Mesothelial cell of epicardium (in vitro differentiated cells): ENCODE measurements at regions not wholly inside any gene's neighbourhood (a gene's known extent, or its start where the extent isn't known, plus 50 kb on each side); places are given as distances from the start of the nearest gene placed in this dataset.
"Not testable (repeated sequence)": the region's sequence is repeated elsewhere in the genome, so short reads cannot be mapped to it uniquely, and the experiment has no call there.

ENCODE experiments used
- DNase-seq, 2 experiments: peaks; one replicate each; pipeline ENCODE4 v3.0.0; 2021; ENCODE audit warnings: low spot score in 2 of 2; ENCODE audit not compliant: unreplicated experiment in 2 of 2
- H3K27ac Mint-ChIP-seq: 2 replicates; pipeline ENCODE4 v1.8.0; 2021; ENCODE audit warnings: mixed read lengths
- H3K27me3 Mint-ChIP-seq: 2 replicates; pipeline ENCODE4 v1.8.0; 2021; ENCODE audit warnings: low read depth, mixed read lengths
- H3K36me3 Mint-ChIP-seq: 2 replicates; pipeline ENCODE4 v1.8.0; 2021; ENCODE audit warnings: mixed read lengths
- H3K4me1 Mint-ChIP-seq: 2 replicates; pipeline ENCODE4 v1.8.0; 2021; ENCODE audit warnings: mixed read lengths
- H3K4me3 Mint-ChIP-seq: 2 replicates; pipeline ENCODE4 v1.8.0; 2021; ENCODE audit warnings: mild to moderate bottlenecking, moderate library complexity, mixed read lengths
- H3K9me3 Mint-ChIP-seq: 2 replicates; pipeline ENCODE4 v1.8.0; 2021; ENCODE audit warnings: mixed read lengths
- CTCF ChIP-seq: fragments of 200-600 bp; sonication (generic); IDR thresholded peaks from one replicate; pipeline ENCODE4 v1.5.0; 2021; ENCODE audit warnings: antibody characterized with exemption; ENCODE audit not compliant: unreplicated experiment

- DNase-seq: no peak
- Mint-ChIP-seq H3K4me1 (peaks cover 7% of the 10 kb centered on the region), H3K4me3 (no peak overlapping the region), H3K27me3 (no peaks in the 10 kb centered on the region), H3K27ac (no peak overlapping the region), H3K36me3 (peaks cover 2% of the 10 kb centered on the region), H3K9me3 (peaks cover 3% of the 10 kb centered on the region)
- no peak for TF ChIP-seq CTCF
Observed at GRCh38 chr14:83289896-83290295, 1756.2 kb upstream of the SEL1L start.

GRCh38 chr14:83290447-83290846 is 1756.8 kb upstream of the SEL1L start:
- Mint-ChIP-seq H3K36me3 (peaks cover 2% of the 10 kb centered on the region), H3K4me1 (peaks cover 12% of the 10 kb centered on the region), H3K27me3 (no peaks in the 10 kb centered on the region), H3K4me3 (no peak overlapping the region), H3K9me3 (peaks cover 3% of the 10 kb centered on the region), H3K27ac (no peak overlapping the region)
- TF ChIP-seq CTCF: no peak
- DNase-seq: no peak

GRCh38 chr14:83291714-83292113 is 1758.1 kb upstream of the SEL1L start:
- no peak for TF ChIP-seq CTCF

GRCh38 chr14:83294941-83295340 is 1761.3 kb upstream of the SEL1L start:
- Mint-ChIP-seq H3K36me3 (peaks cover 2% of the 10 kb centered on the region), H3K4me3 (no peak overlapping the region), H3K4me1 (peaks cover 15% of the 10 kb centered on the region), H3K9me3 (peaks cover 3% of the 10 kb centered on the region), H3K27ac (peak overlapping the region; percentile 68), H3K27me3 (no peaks in the 10 kb centered on the region)
- DNase-seq: no peak
- no peak for TF ChIP-seq CTCF

More at GRCh38 chr14:83291714-83292113, 1758.1 kb upstream of the SEL1L start:
- Mint-ChIP-seq H3K27me3 (no peaks in the 10 kb centered on the region), H3K36me3 (peaks cover 2% of the 10 kb centered on the region), H3K4me3 (no peak overlapping the region), H3K9me3 (peaks cover 3% of the 10 kb centered on the region), H3K4me1 (peaks cover 12% of the 10 kb centered on the region), H3K27ac (no peak overlapping the region)
- no peak for DNase-seq

GRCh38 chr14:83297361-83297760 is 1763.7 kb upstream of the SEL1L start:
- H3K36me3 Mint-ChIP-seq: peaks cover 2% of the 10 kb centered on the region
- no peak for TF ChIP-seq CTCF
- H3K27ac Mint-ChIP-seq: no peak overlapping the region

GRCh38 chr14:83298016-83298415 is 1764.4 kb upstream of the SEL1L start:
- H3K27me3 Mint-ChIP-seq, H3K4me3 Mint-ChIP-seq, H3K36me3 Mint-ChIP-seq, H3K9me3 Mint-ChIP-seq, DNase-seq, H3K27ac Mint-ChIP-seq: not testable (repeated sequence)
- H3K4me1 Mint-ChIP-seq: peaks cover 34% of the 10 kb centered on the region

More at GRCh38 chr14:83297361-83297760, 1763.7 kb upstream of the SEL1L start:
- H3K27me3 Mint-ChIP-seq: no peaks in the 10 kb centered on the region
- peaks cover 34% of the 10 kb centered on the region for H3K4me1 Mint-ChIP-seq
- no peak overlapping the region for H3K4me3 Mint-ChIP-seq
- peaks cover 3% of the 10 kb centered on the region for H3K9me3 Mint-ChIP-seq
- no peak for DNase-seq
